Fibroblast of lung (primary cell): ENCODE measurements at regions not wholly inside any gene's neighbourhood (a gene's known extent, or its start where the extent isn't known, plus 50 kb on each side); places are given as distances from the start of the nearest gene placed in this dataset.

Experiments
- CTCF ChIP-seq, 2 donors: IDR thresholded peaks in 1 of 2; conservative IDR thresholded peaks in 1 of 2; 1 replicate in 1 of 2; 2 replicates in 1 of 2; pipeline ENCODE4 v1.5.1; 2011 to 2012; ENCODE audit warnings: low read length in 2 of 2, control low read depth in 1 of 2, inconsistent platforms in 1 of 2, low read depth in 1 of 2, mild to moderate bottlenecking in 1 of 2
- EZH2 ChIP-seq: IDR thresholded peaks from 2 replicates; pipeline ENCODE4 v1.5.1; 2012; ENCODE audit warnings: low read length, control low read depth, mild to moderate bottlenecking; ENCODE audit errors: missing control alignments

GRCh38 chr7:86932038-86932512 lies 127.4 kb downstream of the ELAPOR2 start:
- no peak for TF ChIP-seq CTCF (conservative IDR thresholded peaks at IDR 0.05 in 1 of 2, IDR thresholded peaks at IDR 0.05 in 1 of 2; ENCODE audit: low read depth in 1 of 2, low read length in 2 of 2)
- no peak for TF ChIP-seq EZH2
